ENCODE measurements at regions not wholly inside any gene's neighbourhood (a gene's known extent, or its start where the extent isn't known, plus 50 kb on each side); places are given as distances from the start of the nearest gene placed in this dataset.

GRCh38 chr10:58919927-58920654, 256.4 kb upstream of the PHYHIPL start:
- TF ChIP-seq POLR2A (IDR thresholded peaks at IDR 0.05) (no peak), CTCF (IDR thresholded peaks at IDR 0.05) (no peak)
